Astrocyte of the cerebellum (primary cell): ENCODE measurements at regions not wholly inside any gene's neighbourhood (a gene's known extent, or its start where the extent isn't known, plus 50 kb on each side); places are given as distances from the start of the nearest gene placed in this dataset.

Source experiments
- DNase-seq: peaks from one replicate; pipeline ENCODE4 v3.0.0-alpha.2; 2011; ENCODE audit warnings: low read depth
- H3K4me3 ChIP-seq: 2 replicates; pipeline ENCODE4 v1.5.1; 2011; ENCODE audit warnings: mild to moderate bottlenecking, low read depth, low read length, moderate library complexity
- CTCF ChIP-seq: IDR thresholded peaks from 2 replicates; pipeline ENCODE4 v1.5.1; 2012; ENCODE audit warnings: low read length, low read depth, moderate library complexity, mild to moderate bottlenecking; ENCODE audit errors: missing control alignments
- in situ Hi-C: cut with HindIII; loops from 2 replicates; pipeline ENCODE4 v1.10.0; 2017; ENCODE audit warnings: low sequenced_read_pairs

GRCh38 chr10:43749940-43750552 lies 101.4 kb upstream of the ZNF32 start:
- in situ Hi-C loops, result no loop called here
- H3K4me3 ChIP-seq, result no peak overlapping the region
- TF ChIP-seq CTCF, result no peak
- no peak for DNase-seq

- H3K4me3 ChIP-seq, result no peak overlapping the region
- in situ Hi-C loops, result no loop called here
- TF ChIP-seq CTCF, result no peak
- DNase-seq, result no peak
Measured at GRCh38 chr10:43749145-43749576, 100.5 kb upstream of the ZNF32 start.

- TF ChIP-seq CTCF, result no peak
- no peak for DNase-seq
- H3K4me3 ChIP-seq, result no peak overlapping the region
- in situ Hi-C loops, result no loop called here
Measured at GRCh38 chr10:43748560-43748959, 99.9 kb upstream of the ZNF32 start.

GRCh38 chr10:43746906-43747305 lies 98.2 kb upstream of the ZNF32 start:
- in situ Hi-C loops, result no loop called here
- TF ChIP-seq CTCF, result no peak
- DNase-seq, result no peak
- H3K4me3 ChIP-seq, result no peak overlapping the region

GRCh38 chr10:43739161-43739560 lies 90.5 kb upstream of the ZNF32 start:
- in situ Hi-C loops, result no loop called here
- H3K4me3 ChIP-seq, result no peak overlapping the region
- DNase-seq, result no peak
- no peak for TF ChIP-seq CTCF

- in situ Hi-C loops, result no loop called here
- TF ChIP-seq CTCF, result no peak
- no peak for DNase-seq
- no peak overlapping the region for H3K4me3 ChIP-seq
Measured at GRCh38 chr10:43737003-43737402, 88.3 kb upstream of the ZNF32 start.
